NCI-H446 treated with DMSO at 0.1 percent for 48 hours (cell line): ENCODE measurements at regions not wholly inside any gene's neighbourhood (a gene's known extent, or its start where the extent isn't known, plus 50 kb on each side); places are given as distances from the start of the nearest gene placed in this dataset.
A peak's percentile ranks its signal among the peaks of the same experiment; 100 is the strongest.

ENCODE experiments used
- DNase-seq: peaks from one replicate; lab custom pipeline; 2025; lab: John Stamatoyannopoulos, UW

- DNase-seq = no peak
Observed at GRCh38 chr5:161134083-161134482, 282.1 kb upstream of the ATP10B start.

DNA sequence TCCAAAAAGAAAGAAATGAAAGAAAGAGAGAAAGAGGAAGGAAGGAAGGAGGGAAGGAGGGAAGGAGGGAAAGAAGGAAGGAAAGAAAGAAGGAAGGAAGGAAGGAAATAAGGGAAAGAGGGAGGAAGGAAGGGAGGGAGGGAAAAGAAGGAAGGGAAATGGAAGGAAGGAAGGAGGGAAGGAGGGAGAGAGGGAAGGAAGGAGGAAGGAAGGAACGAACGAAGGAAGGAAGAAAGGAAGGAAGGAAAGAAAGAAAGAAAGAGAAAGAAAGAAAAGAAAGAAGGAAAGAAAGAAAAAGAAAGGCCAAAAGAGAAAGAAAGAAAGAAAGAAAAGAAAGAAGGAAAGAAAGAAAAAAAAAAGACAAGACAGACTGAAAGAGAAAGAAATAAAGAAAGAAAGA lies 263.9 kb upstream of the ATP10B start:
- DNase-seq = no peak

GRCh38 chr5:161112371-161112770 lies 260.4 kb upstream of the ATP10B start:
- no peak for DNase-seq

DNA sequence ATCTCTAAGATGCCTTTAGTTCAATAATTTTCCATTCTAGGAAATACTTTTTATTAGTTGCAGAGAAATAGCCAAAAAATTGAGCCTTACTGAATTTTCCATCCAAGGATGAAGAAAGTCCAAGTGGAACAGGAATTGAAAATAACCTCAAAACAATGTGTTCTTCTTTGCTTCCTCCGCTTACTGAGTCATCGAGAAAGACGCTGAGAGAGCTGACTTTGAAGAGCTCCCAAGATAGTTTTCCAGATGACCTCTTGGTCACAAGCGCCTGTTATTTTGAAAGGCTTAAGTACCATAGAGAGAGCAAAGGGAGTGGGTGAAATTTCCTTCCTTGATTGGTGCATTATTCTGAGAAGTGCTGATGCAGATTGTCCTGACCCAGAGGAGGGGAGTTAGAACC lies 253.5 kb upstream of the ATP10B start:
- no peak for DNase-seq

DNA sequence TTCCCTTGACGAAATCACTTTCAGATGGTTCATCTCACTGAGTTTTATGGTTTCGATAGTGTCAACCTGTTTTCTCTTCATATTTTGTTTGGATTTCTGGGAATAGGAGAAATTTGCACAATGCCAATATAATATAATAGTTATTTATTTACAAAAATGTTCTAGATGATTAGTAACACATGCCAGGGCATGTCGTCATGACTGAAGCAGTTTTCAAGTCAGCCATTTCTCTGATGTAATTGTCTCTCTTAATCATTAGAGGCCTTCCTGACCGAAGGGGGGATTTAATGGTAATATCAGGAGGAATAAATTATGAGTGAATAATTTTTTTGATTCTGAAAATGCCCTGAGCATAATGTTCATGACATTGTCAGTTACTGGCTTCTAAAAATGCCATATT lies 246.5 kb upstream of the ATP10B start:
- DNase-seq = no peak

- no peak for DNase-seq
Observed at GRCh38 chr5:161096581-161096980, 244.6 kb upstream of the ATP10B start.

DNA sequence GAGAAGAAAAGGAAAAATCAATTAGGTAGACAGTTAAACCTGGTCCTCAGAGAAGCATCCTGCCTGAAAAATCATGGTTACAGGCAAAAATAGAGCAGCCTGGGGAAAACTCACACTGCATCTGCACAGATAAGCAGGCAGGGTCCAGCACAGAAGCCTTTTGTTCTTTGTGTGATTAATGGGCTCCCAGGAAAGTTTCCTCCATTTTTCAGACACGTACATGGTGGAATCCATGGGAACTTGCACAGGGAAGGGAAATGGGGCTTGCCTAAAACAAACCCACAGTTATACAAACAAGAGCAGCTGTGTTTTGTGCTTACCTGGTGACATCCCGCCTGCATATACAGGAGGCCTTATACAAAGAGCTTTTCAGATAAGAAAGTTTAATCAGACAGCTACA lies 243.9 kb upstream of the ATP10B start:
- no peak for DNase-seq

- no peak for DNase-seq
Observed at GRCh38 chr5:161094411-161094810, 242.4 kb upstream of the ATP10B start.

GRCh38 chr5:161093100-161093499 lies 241.1 kb upstream of the ATP10B start:
- no peak for DNase-seq

- no peak for DNase-seq
Observed at GRCh38 chr5:161089569-161089968, 237.6 kb upstream of the ATP10B start.

DNA sequence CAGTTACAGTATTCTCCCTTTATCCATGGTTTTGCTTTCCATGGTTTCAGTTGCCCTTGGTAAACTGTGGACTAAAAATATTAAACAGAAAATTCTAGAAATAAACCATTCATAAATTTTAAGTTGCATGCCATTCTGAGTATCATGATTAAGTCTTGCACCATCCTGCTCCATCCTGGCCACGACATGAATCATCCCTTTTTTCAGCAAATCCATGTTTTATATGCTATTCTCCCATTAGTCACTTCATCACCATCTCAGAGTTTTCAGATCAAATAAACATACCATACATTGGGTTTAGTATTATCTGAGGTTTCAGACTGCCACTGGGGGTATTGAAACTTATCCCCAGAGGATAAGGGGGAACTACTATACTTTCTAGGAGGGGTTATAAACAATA lies 234.4 kb upstream of the ATP10B start:
- no peak for DNase-seq

GRCh38 chr5:161085056-161085455 lies 233.0 kb upstream of the ATP10B start:
- DNase-seq = no peak

- no peak for DNase-seq
Observed at GRCh38 chr5:161084115-161084514, 232.1 kb upstream of the ATP10B start.

GRCh38 chr5:161078793-161079192 lies 226.8 kb upstream of the ATP10B start:
- DNase-seq = no peak

GRCh38 chr5:161077936-161078545 lies 226.0 kb upstream of the ATP10B start:
- no peak for DNase-seq

- DNase-seq = no peak
Observed at GRCh38 chr5:161077496-161077895, 225.5 kb upstream of the ATP10B start.

DNA sequence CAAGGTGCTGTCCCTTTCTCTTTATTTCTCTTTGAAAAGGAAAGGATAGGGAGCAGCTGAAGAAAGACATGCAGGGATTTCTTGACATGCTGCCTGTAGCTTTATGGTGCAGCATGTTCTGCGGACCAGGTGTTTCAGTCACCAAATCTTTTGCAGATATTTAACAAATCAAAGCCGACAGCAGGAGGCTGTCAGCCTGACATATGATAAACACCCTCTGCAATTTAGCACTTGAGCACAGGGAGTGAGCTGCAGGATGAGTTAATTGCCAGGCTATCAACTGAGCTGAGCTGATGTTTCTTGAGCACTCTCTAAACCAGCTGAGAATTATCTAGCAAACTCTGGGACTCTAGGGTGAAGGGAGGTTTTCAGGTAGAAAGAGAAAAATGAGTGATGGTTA lies 212.8 kb upstream of the ATP10B start:
- DNase-seq = no peak

- no peak for DNase-seq
Observed at GRCh38 chr5:161064297-161064696, 212.3 kb upstream of the ATP10B start.

GRCh38 chr5:161058781-161059180 lies 206.8 kb upstream of the ATP10B start:
- peak; percentile 51 for DNase-seq

- DNase-seq = no peak
Observed at GRCh38 chr5:161051920-161052500, 200.0 kb upstream of the ATP10B start.

GRCh38 chr5:161047024-161047423 lies 195.0 kb upstream of the ATP10B start:
- no peak for DNase-seq

DNA sequence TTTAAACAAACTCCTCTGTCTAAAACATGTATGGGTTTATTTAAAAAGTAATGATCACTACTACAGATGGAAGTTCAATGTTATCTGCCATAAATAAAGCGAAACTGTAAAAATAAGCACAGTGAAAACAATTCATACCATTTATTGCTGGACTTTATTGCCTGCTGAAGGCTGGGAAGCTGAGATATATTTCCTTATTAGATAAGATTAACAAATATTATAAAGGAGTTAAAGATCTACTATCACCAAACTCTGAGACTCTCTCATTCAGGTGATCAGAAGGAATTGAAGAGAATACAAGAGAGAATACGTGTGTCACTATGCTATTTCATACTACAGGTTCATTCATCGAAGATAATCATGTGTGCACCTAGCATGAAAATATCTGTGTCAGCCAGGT lies 190.9 kb upstream of the ATP10B start:
- no peak for DNase-seq

DNA sequence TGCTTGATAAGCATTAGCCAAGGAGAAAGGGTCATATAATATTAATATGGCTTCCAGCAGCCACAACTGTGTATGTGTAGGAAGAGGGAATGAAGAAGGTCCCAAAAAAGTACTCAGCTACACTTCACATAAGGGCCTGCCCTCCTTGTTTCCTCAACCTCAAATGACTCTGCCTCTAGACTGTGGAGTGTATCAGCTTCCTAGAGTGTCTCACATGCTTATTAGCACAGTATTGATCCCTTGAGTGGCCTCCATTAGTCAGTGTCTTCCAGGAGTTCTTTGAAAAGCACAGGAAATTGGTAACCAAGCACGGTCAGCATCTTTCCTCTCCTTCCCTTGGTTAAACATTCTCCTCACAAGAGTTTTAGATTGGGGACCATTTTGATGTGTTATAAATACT lies 190.4 kb upstream of the ATP10B start:
- no peak for DNase-seq

- no peak for DNase-seq
Observed at GRCh38 chr5:161040818-161041217, 188.8 kb upstream of the ATP10B start.
